ENCODE measurements at regions not wholly inside any gene's neighbourhood (a gene's known extent, or its start where the extent isn't known, plus 50 kb on each side); places are given as distances from the start of the nearest gene placed in this dataset.

DNA sequence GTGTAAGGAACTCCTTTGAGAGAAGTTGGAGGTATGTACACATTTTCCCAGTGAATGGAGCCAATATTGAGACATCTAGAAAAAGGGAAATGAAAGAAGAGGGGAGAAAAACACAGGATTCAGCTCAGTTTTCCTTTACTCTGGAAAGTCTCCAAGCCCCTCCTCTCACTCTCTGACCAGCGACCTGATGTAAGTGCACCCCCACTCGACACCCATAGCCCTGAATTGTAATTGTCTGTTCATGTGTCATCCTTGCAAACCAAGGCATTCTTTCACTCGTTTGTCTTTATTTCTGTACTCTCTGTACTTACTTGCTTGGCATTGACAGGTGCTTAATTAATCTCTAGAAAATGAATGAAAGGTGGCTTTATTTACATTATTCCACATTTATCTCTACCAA is 55.7 kb upstream of the CTAGE1 start:
- H4K20me1 ChIP-seq (ENCODE audit: insufficient read depth, low read length), result no peaks in the 10 kb centered on the region
- no peaks in the 10 kb centered on the region for H3K36me3 ChIP-seq (ENCODE audit: insufficient read depth, low read length)
- no peak overlapping the region for H3K4me3 ChIP-seq (ENCODE audit: low read depth, low read length, poor library complexity, severe bottlenecking)
- H3K9me2 ChIP-seq (ENCODE audit: low read depth, low read length), result no peaks in the 10 kb centered on the region
- H3K9me3 ChIP-seq (ENCODE audit: low read length), result no peaks in the 10 kb centered on the region
- no peak overlapping the region for H3K4me2 ChIP-seq (ENCODE audit: low read length)
- no peak overlapping the region for H3K9ac ChIP-seq (ENCODE audit: low read length)
- no peaks in the 10 kb centered on the region for H3K79me2 ChIP-seq (ENCODE audit: insufficient read depth, low read length)
- no peaks in the 10 kb centered on the region for H3K27me3 ChIP-seq (ENCODE audit: insufficient read depth, low read length)
- TF ChIP-seq EZH2 (IDR thresholded peaks at IDR 0.05; ENCODE audit: borderline replicate concordance, low read length), result no peak
- TF ChIP-seq, protein P1, sequence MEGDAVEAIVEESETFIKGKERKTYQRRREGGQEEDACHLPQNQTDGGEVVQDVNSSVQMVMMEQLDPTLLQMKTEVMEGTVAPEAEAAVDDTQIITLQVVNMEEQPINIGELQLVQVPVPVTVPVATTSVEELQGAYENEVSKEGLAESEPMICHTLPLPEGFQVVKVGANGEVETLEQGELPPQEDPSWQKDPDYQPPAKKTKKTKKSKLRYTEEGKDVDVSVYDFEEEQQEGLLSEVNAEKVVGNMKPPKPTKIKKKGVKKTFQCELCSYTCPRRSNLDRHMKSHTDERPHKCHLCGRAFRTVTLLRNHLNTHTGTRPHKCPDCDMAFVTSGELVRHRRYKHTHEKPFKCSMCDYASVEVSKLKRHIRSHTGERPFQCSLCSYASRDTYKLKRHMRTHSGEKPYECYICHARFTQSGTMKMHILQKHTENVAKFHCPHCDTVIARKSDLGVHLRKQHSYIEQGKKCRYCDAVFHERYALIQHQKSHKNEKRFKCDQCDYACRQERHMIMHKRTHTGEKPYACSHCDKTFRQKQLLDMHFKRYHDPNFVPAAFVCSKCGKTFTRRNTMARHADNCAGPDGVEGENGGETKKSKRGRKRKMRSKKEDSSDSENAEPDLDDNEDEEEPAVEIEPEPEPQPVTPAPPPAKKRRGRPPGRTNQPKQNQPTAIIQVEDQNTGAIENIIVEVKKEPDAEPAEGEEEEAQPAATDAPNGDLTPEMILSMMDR (IDR thresholded peaks at IDR 0.05; ENCODE audit: low read length), result no peak
- no peaks in the 10 kb centered on the region for H3F3A ChIP-seq (ENCODE audit: insufficient read depth, low read length)
- H3K4me1 ChIP-seq (ENCODE audit: insufficient read depth, low read length, severe bottlenecking), result no peaks in the 10 kb centered on the region
- H2AFZ ChIP-seq (ENCODE audit: low read length), result no peak overlapping the region
- H3K27ac ChIP-seq (ENCODE audit: low read depth, low read length, poor library complexity, severe bottlenecking), result no peak overlapping the region

DNA sequence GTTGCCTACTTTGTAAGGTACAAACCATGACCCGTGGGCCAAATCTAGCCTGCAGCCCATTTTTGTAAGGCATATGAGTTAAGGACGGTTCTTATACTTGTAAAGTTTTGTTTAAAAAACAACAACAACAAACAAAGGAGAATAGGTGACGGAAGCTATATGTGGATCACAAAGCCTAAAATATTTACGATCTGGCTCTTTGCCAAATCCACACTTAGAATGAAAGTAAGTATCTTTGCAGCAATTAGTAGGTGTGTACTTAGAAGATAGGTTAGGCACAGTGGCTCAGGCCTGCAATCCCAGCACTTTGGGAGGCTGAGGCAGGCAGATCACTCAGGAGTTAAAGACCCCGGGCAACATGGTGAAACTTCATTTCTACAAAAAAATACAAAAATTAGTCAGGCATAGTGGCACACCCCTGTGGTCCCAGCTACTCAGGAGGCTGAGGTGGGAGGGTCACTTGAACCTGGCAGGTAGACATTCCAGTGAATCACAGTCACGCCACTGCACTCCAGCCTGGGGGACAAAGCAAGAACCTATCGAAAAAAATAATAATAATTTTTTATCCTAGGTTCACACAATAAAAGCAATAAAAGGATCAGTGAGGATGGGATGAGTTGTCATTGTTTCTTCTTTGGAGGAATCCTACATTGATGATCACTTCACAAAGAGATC is 57.8 kb upstream of the CTAGE1 start:
- Histone ChIP-seq H3K79me2 (ENCODE audit: insufficient read depth, low read length) (no peaks in the 10 kb centered on the region), H3K9me2 (ENCODE audit: low read depth, low read length) (no peaks in the 10 kb centered on the region), H3K9ac (ENCODE audit: low read length) (no peak overlapping the region), H3K4me1 (ENCODE audit: insufficient read depth, low read length, severe bottlenecking) (no peaks in the 10 kb centered on the region), H3K9me3 (ENCODE audit: low read length) (no peaks in the 10 kb centered on the region), H3K4me2 (ENCODE audit: low read length) (no peak overlapping the region), H3K27me3 (ENCODE audit: insufficient read depth, low read length) (no peaks in the 10 kb centered on the region), H3F3A (ENCODE audit: insufficient read depth, low read length) (no peaks in the 10 kb centered on the region), H4K20me1 (ENCODE audit: insufficient read depth, low read length) (no peaks in the 10 kb centered on the region), H3K4me3 (ENCODE audit: low read depth, low read length, poor library complexity, severe bottlenecking) (no peak overlapping the region), H2AFZ (ENCODE audit: low read length) (no peak overlapping the region), H3K36me3 (ENCODE audit: insufficient read depth, low read length) (no peaks in the 10 kb centered on the region), H3K27ac (ENCODE audit: low read depth, low read length, poor library complexity, severe bottlenecking) (no peak overlapping the region)
- no peak for TF ChIP-seq EZH2 (IDR thresholded peaks at IDR 0.05; ENCODE audit: borderline replicate concordance, low read length)
- TF ChIP-seq, protein P1 (IDR thresholded peaks at IDR 0.05; ENCODE audit: low read length), result no peak

DNA sequence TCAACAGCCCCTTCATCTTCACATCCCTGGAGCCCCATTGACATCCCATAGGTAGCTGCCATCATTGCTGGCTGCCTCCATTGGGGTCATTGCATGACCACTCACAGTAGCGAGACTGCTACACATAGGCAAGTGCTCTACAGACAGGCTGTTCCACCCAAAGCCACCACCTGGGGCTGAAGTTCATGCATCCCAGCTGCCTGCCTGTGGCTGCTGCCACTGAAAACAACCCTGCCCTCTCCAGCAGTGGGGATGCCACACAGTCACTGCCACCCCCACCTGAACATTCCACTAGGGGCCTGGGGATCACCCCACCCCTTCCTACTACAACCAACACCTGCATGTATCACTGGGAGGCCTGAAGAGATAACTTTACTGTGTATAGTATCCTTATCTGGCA is 59.5 kb upstream of the CTAGE1 start:
- TF ChIP-seq, protein P1 (IDR thresholded peaks at IDR 0.05; ENCODE audit: low read length), result no peak
- TF ChIP-seq EZH2 (IDR thresholded peaks at IDR 0.05; ENCODE audit: borderline replicate concordance, low read length), result no peak

More for the DNA sequence above, 59.5 kb upstream of the CTAGE1 start:
- Histone ChIP-seq H2AFZ (ENCODE audit: low read length) (no peak overlapping the region), H3K4me1 (ENCODE audit: insufficient read depth, low read length, severe bottlenecking) (no peaks in the 10 kb centered on the region), H3K9me3 (ENCODE audit: low read length) (no peaks in the 10 kb centered on the region), H3K9ac (ENCODE audit: low read length) (no peak overlapping the region), H3K4me2 (ENCODE audit: low read length) (no peak overlapping the region), H3F3A (ENCODE audit: insufficient read depth, low read length) (no peaks in the 10 kb centered on the region), H4K20me1 (ENCODE audit: insufficient read depth, low read length) (no peaks in the 10 kb centered on the region), H3K9me2 (ENCODE audit: low read depth, low read length) (no peaks in the 10 kb centered on the region), H3K27me3 (ENCODE audit: insufficient read depth, low read length) (no peaks in the 10 kb centered on the region), H3K4me3 (ENCODE audit: low read depth, low read length, poor library complexity, severe bottlenecking) (no peak overlapping the region), H3K27ac (ENCODE audit: low read depth, low read length, poor library complexity, severe bottlenecking) (no peak overlapping the region), H3K36me3 (ENCODE audit: insufficient read depth, low read length) (no peaks in the 10 kb centered on the region), H3K79me2 (ENCODE audit: insufficient read depth, low read length) (no peaks in the 10 kb centered on the region)
